Activated naive CD4-positive, alpha-beta T cell treated with anti-CD3 and anti-CD28 coated beads for 36 hours (primary cell): ENCODE measurements at regions not wholly inside any gene's neighbourhood (a gene's known extent, or its start where the extent isn't known, plus 50 kb on each side); places are given as distances from the start of the nearest gene placed in this dataset.

Experiments used
- CTCF ChIA-PET: fragments of 350-600 bp; sonication (Branson Sonifier 250); formaldehyde crosslinking; loops from one replicate; lab custom pipeline; 2021; ENCODE audit warnings: antibody characterized with exemption; lab: Charles Lee
- DNase-seq: peaks from one replicate; pipeline ENCODE4 v3.0.0-alpha.2; 2020
- H3K27ac Mint-ChIP-seq: one replicate; pipeline ENCODE4 v1.8.0; 2021; ENCODE audit warnings: mild to moderate bottlenecking, mixed read lengths
- H3K27me3 Mint-ChIP-seq: one replicate; pipeline ENCODE4 v1.8.0; 2021; ENCODE audit warnings: low read depth, mixed read lengths
- H3K36me3 Mint-ChIP-seq: one replicate; pipeline ENCODE4 v1.8.0; 2021; ENCODE audit warnings: low read depth, mixed read lengths
- H3K4me1 Mint-ChIP-seq: one replicate; pipeline ENCODE4 v1.8.0; 2021; ENCODE audit warnings: low read depth, mixed read lengths
- H3K4me3 Mint-ChIP-seq: one replicate; pipeline ENCODE4 v1.8.0; 2021; ENCODE audit warnings: mild to moderate bottlenecking, moderate library complexity, mixed read lengths
- H3K9me3 Mint-ChIP-seq: one replicate; pipeline ENCODE4 v1.8.0; 2021; ENCODE audit warnings: mixed read lengths
- intact Hi-C: fragments of 100-400 bp; cut with micrococcal nuclease; formaldehyde crosslinking; loops from one replicate; pipeline ENCODE4 v1.15.1; 2023

DNA sequence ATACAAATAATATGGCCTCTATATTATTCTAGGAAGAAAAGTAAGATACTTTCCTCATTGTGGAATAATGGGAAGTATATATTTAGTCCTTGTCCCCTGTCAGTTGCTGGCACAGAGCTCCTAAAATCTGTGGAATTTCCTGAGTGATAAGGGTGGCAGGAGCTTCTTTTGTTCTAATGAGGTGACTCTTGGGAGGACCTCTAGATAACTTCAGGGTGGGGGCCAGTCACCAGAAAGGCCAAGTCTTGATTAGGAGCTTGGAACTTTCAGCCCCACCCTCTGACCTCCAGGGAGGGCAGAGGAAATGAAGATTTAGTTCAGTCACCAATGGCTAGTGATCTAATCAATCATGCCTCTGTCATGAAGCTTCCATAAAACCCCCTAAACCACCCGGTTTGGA lies 179.9 kb upstream of the PRICKLE1 start:
- Mint-ChIP-seq H3K36me3 (no peaks in the 10 kb centered on the region), H3K27me3 (no peaks in the 10 kb centered on the region), H3K27ac (no peak overlapping the region), H3K9me3 (no peaks in the 10 kb centered on the region), H3K4me3 (no peak overlapping the region), H3K4me1 (no peaks in the 10 kb centered on the region)
- intact Hi-C loops, result no loop called here
- CTCF ChIA-PET, result no interaction called here
- no peak for DNase-seq

DNA sequence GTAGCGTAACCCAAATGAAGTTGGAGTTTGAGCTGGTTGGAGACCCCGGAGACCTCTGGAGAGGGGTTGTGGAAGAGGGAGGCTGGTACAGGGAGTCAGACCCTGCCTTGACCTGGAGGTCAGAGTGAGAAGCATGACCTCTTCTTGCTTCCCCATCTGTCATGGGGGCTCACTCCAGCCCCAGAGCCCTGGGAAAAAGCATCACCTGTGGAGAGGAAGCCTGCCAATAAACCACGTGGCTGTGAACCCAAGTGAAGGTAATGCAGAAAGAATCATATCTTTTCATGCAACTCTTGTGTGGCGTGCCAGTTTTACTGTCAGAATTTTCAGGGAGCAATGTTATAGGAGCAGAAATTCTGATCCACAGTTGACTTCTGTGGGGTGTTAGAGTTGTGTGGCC lies 178.5 kb upstream of the PRICKLE1 start:
- intact Hi-C loops, result no loop called here
- CTCF ChIA-PET, result no interaction called here
- no peak overlapping the region for H3K4me3 Mint-ChIP-seq
- no peak for DNase-seq
- H3K4me1 Mint-ChIP-seq, result no peaks in the 10 kb centered on the region
- no peaks in the 10 kb centered on the region for H3K27me3 Mint-ChIP-seq
- H3K36me3 Mint-ChIP-seq, result no peaks in the 10 kb centered on the region
- H3K9me3 Mint-ChIP-seq, result no peaks in the 10 kb centered on the region
- no peak overlapping the region for H3K27ac Mint-ChIP-seq

DNA sequence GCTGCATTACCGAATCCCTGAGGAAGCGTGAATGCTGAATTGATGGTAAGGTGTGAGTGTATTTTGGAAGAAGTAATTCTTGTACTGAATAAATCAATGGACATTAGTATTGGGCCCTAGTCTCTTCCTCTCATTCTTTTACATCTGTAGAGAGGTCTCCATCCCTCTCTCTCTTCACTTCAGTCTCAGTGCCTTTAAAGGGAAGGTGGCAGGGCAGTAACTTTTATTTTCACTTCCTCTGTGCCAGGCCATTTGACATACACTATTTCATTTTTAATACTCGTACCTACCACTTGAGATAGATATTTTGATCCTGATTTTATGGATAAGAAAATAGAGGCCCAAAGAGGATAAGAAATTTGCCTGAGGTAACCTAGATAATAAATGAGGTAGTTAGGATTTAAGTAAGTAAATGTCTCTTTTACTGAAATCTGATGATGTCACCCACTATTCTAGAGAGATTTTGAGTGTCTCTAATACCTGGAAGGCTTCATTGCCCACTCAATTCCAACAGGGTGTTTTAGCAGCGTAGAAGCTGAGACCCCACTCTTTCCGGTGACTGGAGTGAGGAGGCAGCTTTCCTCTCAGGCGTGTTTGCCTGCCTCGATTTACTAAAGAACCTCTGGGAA lies 177.9 kb upstream of the PRICKLE1 start:
- Mint-ChIP-seq H3K36me3 (no peaks in the 10 kb centered on the region), H3K27me3 (no peaks in the 10 kb centered on the region), H3K27ac (no peak overlapping the region), H3K9me3 (no peaks in the 10 kb centered on the region), H3K4me1 (no peaks in the 10 kb centered on the region), H3K4me3 (no peak overlapping the region)
- CTCF ChIA-PET, result no interaction called here
- intact Hi-C loops, result no loop called here
- DNase-seq, result no peak

DNA sequence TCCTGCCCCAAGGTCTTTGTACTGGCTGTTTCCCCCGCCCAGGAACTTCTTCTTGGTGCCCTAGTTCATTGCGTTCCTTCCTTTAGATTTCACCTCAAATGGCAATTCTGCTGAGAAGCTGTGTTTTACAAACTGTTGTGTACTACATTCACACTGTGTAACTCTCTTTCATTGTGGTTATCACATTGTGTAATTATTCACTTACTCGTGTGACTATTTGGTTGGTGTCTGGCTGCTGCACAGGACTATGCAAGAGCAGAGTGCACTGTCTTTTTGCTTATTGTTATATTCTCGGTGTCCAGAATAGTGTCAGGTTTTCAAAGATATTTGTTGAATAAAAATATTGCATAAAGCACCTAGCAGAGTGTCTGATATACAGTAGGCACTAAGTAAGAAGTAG lies 177.2 kb upstream of the PRICKLE1 start:
- Mint-ChIP-seq H3K9me3 (no peaks in the 10 kb centered on the region), H3K4me3 (no peak overlapping the region), H3K36me3 (no peaks in the 10 kb centered on the region), H3K4me1 (no peaks in the 10 kb centered on the region), H3K27ac (no peak overlapping the region), H3K27me3 (no peaks in the 10 kb centered on the region)
- CTCF ChIA-PET, result no interaction called here
- intact Hi-C loops, result no loop called here
- no peak for DNase-seq

DNA sequence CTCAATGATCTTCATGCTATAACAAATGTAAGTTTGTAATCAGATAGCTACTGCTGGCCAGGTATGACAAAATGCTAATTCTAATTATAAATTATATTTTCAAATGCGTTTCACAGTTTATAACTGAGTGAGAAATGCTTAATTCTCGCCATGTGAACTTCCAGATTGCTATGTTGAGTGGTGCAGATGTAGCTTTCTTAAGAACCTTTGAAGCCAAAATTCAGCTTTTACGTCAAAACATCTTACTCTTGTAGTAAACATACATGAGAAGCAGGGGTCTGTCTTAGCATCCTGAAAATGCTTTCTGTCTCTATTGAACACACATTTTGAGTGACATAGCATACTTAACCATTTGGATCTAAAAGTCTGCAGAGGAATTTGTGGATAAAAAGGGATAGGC lies 176.5 kb upstream of the PRICKLE1 start:
- H3K27ac Mint-ChIP-seq, result no peak overlapping the region
- CTCF ChIA-PET, result no interaction called here
- no peak for DNase-seq
- intact Hi-C loops, result no loop called here
- H3K4me3 Mint-ChIP-seq, result no peak overlapping the region
- no peaks in the 10 kb centered on the region for H3K4me1 Mint-ChIP-seq
- no peaks in the 10 kb centered on the region for H3K36me3 Mint-ChIP-seq
- no peaks in the 10 kb centered on the region for H3K27me3 Mint-ChIP-seq
- no peaks in the 10 kb centered on the region for H3K9me3 Mint-ChIP-seq

DNA sequence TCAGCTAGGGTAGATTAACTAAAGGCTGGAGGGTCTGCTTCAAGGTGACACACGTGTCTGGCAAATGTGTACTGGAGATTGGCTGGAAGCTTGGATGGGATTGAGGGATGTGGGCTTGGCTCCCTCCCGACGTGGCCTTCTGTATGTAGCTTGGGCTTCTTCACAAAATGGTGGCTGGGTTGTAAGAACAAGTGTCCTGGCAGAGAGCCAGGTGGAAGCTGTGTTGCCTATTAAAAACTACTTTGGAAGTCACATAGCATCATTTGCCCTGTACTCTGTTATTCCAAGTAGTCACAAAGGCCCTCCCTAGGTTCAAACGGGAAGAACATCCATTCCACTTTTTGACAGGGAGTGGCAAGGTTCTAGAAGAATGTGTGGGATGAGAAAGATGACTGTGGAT lies 174.1 kb upstream of the PRICKLE1 start:
- Mint-ChIP-seq H3K4me1 (no peaks in the 10 kb centered on the region), H3K27me3 (no peaks in the 10 kb centered on the region), H3K9me3 (no peaks in the 10 kb centered on the region), H3K27ac (no peak overlapping the region), H3K4me3 (no peak overlapping the region), H3K36me3 (no peaks in the 10 kb centered on the region)
- DNase-seq, result no peak
- intact Hi-C loops, result no loop called here
- CTCF ChIA-PET, result no interaction called here

DNA sequence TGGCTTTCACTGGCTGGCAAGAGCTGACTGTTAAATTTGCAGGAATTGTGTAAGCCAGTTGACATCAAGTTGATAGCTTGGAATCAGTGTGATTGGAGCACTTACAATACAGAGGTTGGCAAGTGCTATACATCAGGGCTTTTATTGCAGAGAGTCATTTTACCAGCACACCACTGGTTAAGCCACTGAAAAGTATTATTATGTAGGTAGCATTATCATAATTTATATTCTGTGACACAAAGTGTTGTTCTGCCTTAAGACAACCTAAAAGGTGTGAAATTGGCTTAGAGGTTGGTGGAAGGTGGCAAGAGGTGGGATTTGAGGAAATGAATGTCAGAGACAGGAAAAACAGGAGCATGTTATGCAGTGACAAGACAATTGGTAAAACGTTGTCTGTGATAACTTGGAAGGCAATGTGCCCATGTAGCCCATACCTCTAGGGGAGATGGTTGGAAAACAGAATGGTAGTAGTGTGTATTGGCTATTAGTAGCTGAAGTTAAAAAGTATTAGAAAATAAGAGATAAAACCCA lies 172.9 kb upstream of the PRICKLE1 start:
- CTCF ChIA-PET, result no interaction called here
- intact Hi-C loops, result no loop called here
- no peak overlapping the region for H3K4me3 Mint-ChIP-seq
- no peaks in the 10 kb centered on the region for H3K9me3 Mint-ChIP-seq
- DNase-seq, result no peak
- no peak overlapping the region for H3K27ac Mint-ChIP-seq
- no peaks in the 10 kb centered on the region for H3K4me1 Mint-ChIP-seq
- no peaks in the 10 kb centered on the region for H3K36me3 Mint-ChIP-seq
- H3K27me3 Mint-ChIP-seq, result no peaks in the 10 kb centered on the region

DNA sequence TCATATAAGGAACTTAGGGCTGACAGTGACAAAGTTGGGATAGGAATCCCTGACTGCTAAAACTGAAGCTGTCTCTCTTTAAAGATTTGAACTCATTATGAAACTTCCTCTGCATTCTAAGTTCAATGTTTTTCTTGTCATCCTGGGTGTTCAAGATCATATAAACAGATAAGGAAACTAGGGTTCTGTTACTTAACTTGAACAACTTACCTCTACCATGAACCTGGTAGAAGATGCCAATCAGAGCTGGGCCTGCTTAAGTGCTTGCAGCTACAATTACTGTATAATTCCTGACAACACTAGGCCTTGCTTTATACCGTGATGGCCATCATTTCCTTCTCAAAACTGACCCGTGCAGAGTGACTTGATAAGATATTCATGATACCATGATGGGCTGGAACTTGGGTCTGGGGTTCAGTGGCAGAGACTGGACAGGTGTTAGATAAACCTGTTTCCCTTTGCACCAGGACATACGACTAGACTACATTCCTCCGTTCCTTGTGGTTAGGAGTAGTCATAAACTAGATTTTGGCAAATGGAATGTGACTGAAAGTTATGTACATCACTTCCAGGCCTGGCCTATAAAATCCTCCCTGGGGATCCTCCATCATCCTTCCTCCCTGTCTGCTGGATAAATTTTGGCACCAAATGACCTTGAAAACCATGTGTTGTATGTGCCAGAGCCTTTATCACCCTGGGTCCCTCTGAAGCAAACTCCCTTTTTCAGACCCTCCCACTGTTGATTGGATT lies 172.2 kb upstream of the PRICKLE1 start:
- intact Hi-C loops, result no loop called here
- CTCF ChIA-PET, result no interaction called here
- no peaks in the 10 kb centered on the region for H3K4me1 Mint-ChIP-seq

DNA sequence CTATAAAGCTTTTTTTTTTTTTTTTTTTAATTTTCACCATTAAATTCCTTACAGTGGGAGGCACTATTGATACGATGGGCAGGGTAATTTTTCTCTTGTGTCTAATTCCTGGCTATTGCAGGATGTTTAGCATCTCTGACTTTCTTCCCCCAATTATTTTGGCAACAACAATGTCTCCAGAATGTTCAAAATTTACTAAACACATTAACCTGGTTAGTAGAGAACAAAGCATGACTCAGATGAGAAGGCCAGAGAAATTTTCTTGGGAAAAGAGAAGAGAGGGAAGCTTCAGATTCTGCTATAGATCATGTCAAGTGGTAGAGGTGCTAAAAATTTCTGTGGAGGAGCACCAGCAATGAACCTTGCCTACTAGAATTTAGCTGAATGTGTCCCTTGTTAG lies 171.5 kb upstream of the PRICKLE1 start:
- H3K4me1 Mint-ChIP-seq, result no peaks in the 10 kb centered on the region
- no peak overlapping the region for H3K4me3 Mint-ChIP-seq
- no peaks in the 10 kb centered on the region for H3K9me3 Mint-ChIP-seq
- no peak overlapping the region for H3K27ac Mint-ChIP-seq
- H3K27me3 Mint-ChIP-seq, result no peaks in the 10 kb centered on the region
- intact Hi-C loops, result no loop called here
- CTCF ChIA-PET, result no interaction called here
- no peak for DNase-seq
- H3K36me3 Mint-ChIP-seq, result no peaks in the 10 kb centered on the region

More for the DNA sequence above, 172.2 kb upstream of the PRICKLE1 start:
- Mint-ChIP-seq H3K36me3 (no peaks in the 10 kb centered on the region), H3K4me3 (no peak overlapping the region), H3K9me3 (no peaks in the 10 kb centered on the region), H3K27ac (no peak overlapping the region), H3K27me3 (no peaks in the 10 kb centered on the region)
- DNase-seq, result no peak

DNA sequence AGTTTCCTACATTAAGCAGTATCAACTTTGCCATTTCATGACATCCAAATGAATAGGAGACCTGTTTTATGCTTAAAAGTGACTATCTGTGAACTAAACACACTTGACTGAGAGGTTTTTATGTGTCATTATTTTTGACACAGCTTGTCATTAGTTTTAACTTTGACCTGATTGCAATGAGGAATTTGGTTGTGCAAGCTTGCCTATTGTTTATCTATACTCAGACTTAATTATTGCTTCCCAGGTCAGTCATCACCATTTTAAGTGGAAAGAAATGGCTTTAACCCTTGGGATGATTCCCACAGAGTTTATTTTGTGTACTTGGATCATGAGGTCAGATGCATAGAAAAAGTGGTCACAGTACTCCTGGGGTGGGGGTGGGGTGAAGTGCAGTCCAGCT lies 171.0 kb upstream of the PRICKLE1 start:
- Mint-ChIP-seq H3K36me3 (no peaks in the 10 kb centered on the region), H3K9me3 (no peaks in the 10 kb centered on the region), H3K27me3 (no peaks in the 10 kb centered on the region), H3K4me1 (no peaks in the 10 kb centered on the region), H3K27ac (no peak overlapping the region), H3K4me3 (no peak overlapping the region)
- CTCF ChIA-PET, result no interaction called here
- intact Hi-C loops, result no loop called here
- no peak for DNase-seq

DNA sequence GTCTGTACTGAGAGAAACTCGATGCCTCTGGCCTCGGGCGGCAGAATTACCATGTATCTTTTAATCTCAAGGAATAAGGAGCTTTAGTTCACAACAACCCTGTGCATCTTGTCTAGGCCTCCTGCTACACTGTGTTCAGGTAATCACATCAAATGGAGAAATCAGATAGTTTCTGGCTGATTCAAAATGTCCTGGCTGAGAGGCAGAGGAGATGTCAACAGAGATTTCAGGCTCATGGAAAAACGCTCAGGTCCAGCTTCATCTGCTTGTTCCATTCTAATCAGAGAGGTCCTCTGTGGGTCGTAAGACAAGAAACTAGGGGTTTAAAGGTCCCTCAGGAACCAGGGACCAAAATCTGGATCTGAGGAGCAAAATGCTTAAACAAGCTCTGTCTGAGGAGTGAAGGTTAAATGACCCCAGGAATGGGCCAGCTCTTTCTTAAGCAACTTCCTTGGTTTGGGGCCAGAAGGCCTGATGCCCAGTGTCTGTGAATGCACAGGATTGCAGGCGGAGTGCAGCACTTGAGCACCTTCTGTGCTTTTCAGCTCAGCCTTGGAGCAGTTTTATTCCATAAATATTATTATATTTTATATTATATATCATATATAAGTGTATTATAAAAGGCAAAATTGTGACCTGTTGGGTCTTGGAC lies 170.2 kb upstream of the PRICKLE1 start:
- Mint-ChIP-seq H3K4me1 (no peaks in the 10 kb centered on the region), H3K4me3 (no peak overlapping the region), H3K27ac (no peak overlapping the region), H3K36me3 (no peaks in the 10 kb centered on the region), H3K27me3 (no peaks in the 10 kb centered on the region), H3K9me3 (no peaks in the 10 kb centered on the region)
- CTCF ChIA-PET, result no interaction called here
- intact Hi-C loops, result no loop called here
- DNase-seq, result no peak

DNA sequence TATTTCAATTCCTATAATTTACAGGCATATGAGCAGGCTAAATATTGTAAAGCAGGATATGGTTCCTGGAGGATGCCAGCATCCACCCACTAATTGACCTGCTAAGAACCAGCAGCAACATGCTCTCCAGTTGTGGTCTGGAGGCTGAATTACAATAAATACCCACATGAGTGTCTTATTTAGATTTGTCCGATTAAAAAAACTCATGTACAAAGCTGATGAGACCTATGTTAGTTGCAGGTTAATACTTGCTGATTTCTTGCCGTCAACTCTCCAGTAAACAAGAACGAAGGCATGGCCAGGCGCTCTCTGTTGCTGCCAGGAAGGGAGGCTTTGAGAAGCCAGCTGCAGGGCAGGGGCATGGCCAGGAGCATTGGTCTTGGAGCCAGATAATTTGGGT lies 169.3 kb upstream of the PRICKLE1 start:
- Mint-ChIP-seq H3K27ac (no peak overlapping the region), H3K4me1 (no peaks in the 10 kb centered on the region), H3K9me3 (no peaks in the 10 kb centered on the region), H3K4me3 (no peak overlapping the region), H3K36me3 (no peaks in the 10 kb centered on the region), H3K27me3 (no peaks in the 10 kb centered on the region)
- CTCF ChIA-PET, result no interaction called here
- DNase-seq, result no peak
- intact Hi-C loops, result no loop called here

DNA sequence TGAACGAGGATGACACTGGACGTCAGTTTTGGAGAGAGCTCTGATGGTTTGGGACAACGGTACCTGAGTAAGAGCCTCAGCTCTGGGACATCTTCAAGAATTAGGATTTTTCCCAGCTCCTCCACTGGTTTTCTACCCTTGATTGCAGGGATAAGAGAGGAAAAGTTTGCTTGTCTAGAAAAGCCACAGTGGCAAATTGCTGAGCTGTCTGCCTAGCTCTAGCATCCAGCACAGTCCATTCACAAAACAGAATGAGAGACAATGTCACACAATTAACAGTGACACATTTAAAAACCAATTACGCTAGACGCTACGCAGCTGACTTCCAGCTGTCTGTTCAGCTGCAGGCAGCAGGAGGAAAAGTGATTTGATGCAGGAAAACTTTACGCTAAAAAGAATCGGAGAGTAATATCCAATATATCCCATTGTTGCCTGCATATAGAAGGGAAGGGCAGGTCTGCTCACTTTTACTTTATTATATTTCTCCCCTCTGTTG lies 168.1 kb upstream of the PRICKLE1 start:
- no peak for DNase-seq
- CTCF ChIA-PET, result no interaction called here
- Mint-ChIP-seq H3K4me3 (no peak overlapping the region), H3K9me3 (no peaks in the 10 kb centered on the region), H3K36me3 (no peaks in the 10 kb centered on the region), H3K27me3 (no peaks in the 10 kb centered on the region), H3K4me1 (no peaks in the 10 kb centered on the region), H3K27ac (no peak overlapping the region)
- intact Hi-C loops, result no loop called here
